MCF 10A (cell line): ENCODE measurements at regions not wholly inside any gene's neighbourhood (a gene's known extent, or its start where the extent isn't known, plus 50 kb on each side); places are given as distances from the start of the nearest gene placed in this dataset.
A peak's percentile ranks its signal among the peaks of the same experiment; 100 is the strongest.
"Not testable (repeated sequence)": the region's sequence is repeated elsewhere in the genome, so short reads cannot be mapped to it uniquely, and the experiment has no call there.

Experiments used
- BruUV-seq: library from RNA; stranded (reverse); fragments of 400-500 nt; replicated peaks from 2 replicates; lab custom pipeline; 2021; lab: Mats Ljungman, UMichigan
- CTCF ChIA-PET: fragments of 300-600 bp; sonication (Branson Sonifier 250); formaldehyde crosslinking; extraction: SDS; loops from one replicate; lab custom pipeline; 2021; ENCODE audit warnings: antibody characterized with exemption, inconsistent platforms; lab: Yijun Ruan, JAX
- POLR2A ChIA-PET: fragments of 300-600, 350-650 bp; sonication (Branson Sonifier 250); formaldehyde crosslinking; extraction: SDS; loops from one replicate; lab custom pipeline; 2020; ENCODE audit warnings: antibody characterized with exemption, inconsistent platforms; lab: Yijun Ruan, JAX
- DNase-seq: peaks from one replicate; pipeline ENCODE4 v3.0.0-alpha.2; 2018; ENCODE audit not compliant: unreplicated experiment
- H3K27ac Mint-ChIP-seq: one replicate; pipeline ENCODE4 v1.8.0; 2022; ENCODE audit warnings: mild to moderate bottlenecking, low read depth, mixed read lengths; ENCODE audit not compliant: unreplicated experiment
- H3K27me3 Mint-ChIP-seq: one replicate; pipeline ENCODE4 v1.8.0; 2022; ENCODE audit warnings: mixed read lengths; ENCODE audit not compliant: insufficient read depth, unreplicated experiment
- H3K36me3 Mint-ChIP-seq: one replicate; pipeline ENCODE4 v1.8.0; 2022; ENCODE audit warnings: mild to moderate bottlenecking, moderate library complexity, mixed read lengths; ENCODE audit not compliant: insufficient read depth, unreplicated experiment
- H3K4me1 Mint-ChIP-seq: one replicate; pipeline ENCODE4 v1.8.0; 2022; ENCODE audit warnings: mixed read lengths; ENCODE audit not compliant: insufficient read depth, unreplicated experiment
- H3K4me3 Mint-ChIP-seq: one replicate; pipeline ENCODE4 v1.8.0; 2022; ENCODE audit warnings: mild to moderate bottlenecking, moderate library complexity, mixed read lengths; ENCODE audit not compliant: unreplicated experiment
- H3K9me3 Mint-ChIP-seq: one replicate; pipeline ENCODE4 v1.8.0; 2022; ENCODE audit warnings: mixed read lengths; ENCODE audit not compliant: unreplicated experiment
- intact Hi-C: fragments of 100-400 bp; cut with micrococcal nuclease; formaldehyde crosslinking; loops from 2 replicates; pipeline ENCODE4 v1.14.1; 2022
- TF ChIP-seq, protein P1 (sequence below): fragments of 200-600 bp; IDR thresholded peaks from one replicate; pipeline ENCODE4 v1.8.0; 2022; ENCODE audit warnings: antibody characterized with exemption, mild to moderate bottlenecking; ENCODE audit not compliant: unreplicated experiment

DNA sequence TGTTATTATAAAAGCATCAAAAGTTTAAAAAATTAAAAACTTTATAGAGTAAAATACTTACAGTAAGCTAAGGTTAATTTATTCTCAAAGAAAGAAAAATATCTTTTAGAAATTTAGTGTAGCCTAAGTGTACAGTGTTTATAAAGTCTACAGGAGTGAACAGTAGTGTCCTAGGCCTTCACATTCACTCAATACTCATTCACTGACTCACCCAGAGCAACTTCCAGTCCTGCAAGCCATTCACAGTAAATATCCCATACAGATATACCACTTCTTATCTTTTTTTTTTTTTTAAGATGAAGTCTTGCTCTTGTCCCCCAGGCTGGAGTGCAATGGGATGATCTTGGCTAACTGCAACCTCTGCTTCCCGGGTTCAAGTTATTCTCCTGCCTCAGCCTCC lies 73.1 kb upstream of the FST start:
- H3K27ac Mint-ChIP-seq: peak overlapping the region; percentile 35
- H3K4me3 Mint-ChIP-seq: no peak overlapping the region
- no peaks in the 10 kb centered on the region for H3K36me3 Mint-ChIP-seq
- intact Hi-C loops: no loop called here
- BruUV-seq: no TSS peak
- CTCF ChIA-PET: interaction anchor here (0.6 kb wide), 1 partner anchor 379 kb away, joined by 6 read pairs; no protein-coding TSS in a partner anchor
- POLR2A ChIA-PET: interaction anchor here (0.9 to 1.5 kb wide), 2 partner anchors 9 to 12 kb away, joined by 3 to 4 read pairs; no protein-coding TSS in a partner anchor
- no peak for DNase-seq
- no peaks in the 10 kb centered on the region for H3K4me1 Mint-ChIP-seq
- H3K9me3 Mint-ChIP-seq: no peaks in the 10 kb centered on the region
- TF ChIP-seq, protein P1, sequence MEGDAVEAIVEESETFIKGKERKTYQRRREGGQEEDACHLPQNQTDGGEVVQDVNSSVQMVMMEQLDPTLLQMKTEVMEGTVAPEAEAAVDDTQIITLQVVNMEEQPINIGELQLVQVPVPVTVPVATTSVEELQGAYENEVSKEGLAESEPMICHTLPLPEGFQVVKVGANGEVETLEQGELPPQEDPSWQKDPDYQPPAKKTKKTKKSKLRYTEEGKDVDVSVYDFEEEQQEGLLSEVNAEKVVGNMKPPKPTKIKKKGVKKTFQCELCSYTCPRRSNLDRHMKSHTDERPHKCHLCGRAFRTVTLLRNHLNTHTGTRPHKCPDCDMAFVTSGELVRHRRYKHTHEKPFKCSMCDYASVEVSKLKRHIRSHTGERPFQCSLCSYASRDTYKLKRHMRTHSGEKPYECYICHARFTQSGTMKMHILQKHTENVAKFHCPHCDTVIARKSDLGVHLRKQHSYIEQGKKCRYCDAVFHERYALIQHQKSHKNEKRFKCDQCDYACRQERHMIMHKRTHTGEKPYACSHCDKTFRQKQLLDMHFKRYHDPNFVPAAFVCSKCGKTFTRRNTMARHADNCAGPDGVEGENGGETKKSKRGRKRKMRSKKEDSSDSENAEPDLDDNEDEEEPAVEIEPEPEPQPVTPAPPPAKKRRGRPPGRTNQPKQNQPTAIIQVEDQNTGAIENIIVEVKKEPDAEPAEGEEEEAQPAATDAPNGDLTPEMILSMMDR: no peak
- H3K27me3 Mint-ChIP-seq: no peaks in the 10 kb centered on the region

DNA sequence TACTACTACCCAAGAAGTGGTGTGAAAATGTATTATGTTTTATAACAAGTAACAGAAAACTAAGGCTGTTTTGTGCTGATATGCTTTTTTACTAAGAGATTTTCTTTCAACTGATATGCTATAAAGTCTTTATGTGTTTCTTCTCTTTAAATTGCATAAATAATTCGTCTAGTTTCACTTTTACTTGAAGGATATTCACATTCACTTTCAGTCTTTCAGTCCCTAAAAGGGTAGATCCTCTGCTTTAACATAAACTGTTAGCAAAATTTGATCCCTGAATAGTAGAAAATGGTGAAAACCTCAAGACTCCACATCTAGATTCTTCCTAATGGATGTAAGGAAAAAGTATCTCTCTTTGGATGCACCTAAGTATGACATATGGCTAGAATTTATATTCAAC lies 69.0 kb upstream of the FST start:
- H3K27ac Mint-ChIP-seq: no peak overlapping the region

GRCh38 chr5:53412499-53412898 lies 67.9 kb upstream of the FST start:
- ChIA-PET CTCF (interaction anchor here (0.6 to 1.2 kb wide), 3 partner anchors 241 to 1549 kb away, joined by 3 to 4 read pairs (median 3); no protein-coding TSS in a partner anchor), POLR2A (interaction anchor here (0.7 kb wide), 1 partner anchor 63 kb away, joined by 3 read pairs; no protein-coding TSS in a partner anchor)
- DNase-seq, H3K4me1 Mint-ChIP-seq, H3K27me3 Mint-ChIP-seq, H3K36me3 Mint-ChIP-seq, H3K27ac Mint-ChIP-seq, BruUV-seq, H3K4me3 Mint-ChIP-seq, intact Hi-C loops, H3K9me3 Mint-ChIP-seq: not testable (repeated sequence)

More for the DNA sequence above, 69.0 kb upstream of the FST start:
- intact Hi-C loops: no loop called here
- ChIA-PET CTCF (interaction anchor here (0.6 to 1.3 kb wide), 2 partner anchors 18 to 20 kb away, joined by 3 read pairs; no protein-coding TSS in a partner anchor), POLR2A (interaction anchor here (0.5 to 0.6 kb wide), 2 partner anchors 8 to 16 kb away, joined by 3 read pairs; no protein-coding TSS in a partner anchor)
- no peak overlapping the region for H3K4me3 Mint-ChIP-seq
- TF ChIP-seq, protein P1: no peak
- BruUV-seq: no TSS peak
- no peaks in the 10 kb centered on the region for H3K4me1 Mint-ChIP-seq
- DNase-seq: no peak
- H3K27me3 Mint-ChIP-seq: no peaks in the 10 kb centered on the region
- no peaks in the 10 kb centered on the region for H3K36me3 Mint-ChIP-seq
- H3K9me3 Mint-ChIP-seq: no peaks in the 10 kb centered on the region

GRCh38 chr5:53416144-53416738 lies 64.2 kb upstream of the FST start:
- TF ChIP-seq, protein P1: no peak
- ChIA-PET CTCF (interaction anchor here (0.8 to 1.1 kb wide), 2 partner anchors 13 to 154 kb away, joined by 3 to 4 read pairs; no protein-coding TSS in a partner anchor), POLR2A (interaction anchor here (1.0 to 1.1 kb wide), 2 partner anchors 9 to 806 kb away, joined by 3 to 4 read pairs; no protein-coding TSS in a partner anchor)
- H3K4me3 Mint-ChIP-seq: no peak overlapping the region
- H3K27me3 Mint-ChIP-seq: no peaks in the 10 kb centered on the region
- BruUV-seq: no TSS peak
- H3K9me3 Mint-ChIP-seq: no peaks in the 10 kb centered on the region
- intact Hi-C loops: loop anchor here (5.0 kb wide), 1 partner anchor 114 kb away; no protein-coding TSS in a partner anchor
- DNase-seq: no peak
- H3K27ac Mint-ChIP-seq: no peak overlapping the region
- peaks cover 15% of the 10 kb centered on the region for H3K4me1 Mint-ChIP-seq
- H3K36me3 Mint-ChIP-seq: no peaks in the 10 kb centered on the region
